ENCODE measurements at regions not wholly inside any gene's neighbourhood (a gene's known extent, or its start where the extent isn't known, plus 50 kb on each side); places are given as distances from the start of the nearest gene placed in this dataset.

DNA sequence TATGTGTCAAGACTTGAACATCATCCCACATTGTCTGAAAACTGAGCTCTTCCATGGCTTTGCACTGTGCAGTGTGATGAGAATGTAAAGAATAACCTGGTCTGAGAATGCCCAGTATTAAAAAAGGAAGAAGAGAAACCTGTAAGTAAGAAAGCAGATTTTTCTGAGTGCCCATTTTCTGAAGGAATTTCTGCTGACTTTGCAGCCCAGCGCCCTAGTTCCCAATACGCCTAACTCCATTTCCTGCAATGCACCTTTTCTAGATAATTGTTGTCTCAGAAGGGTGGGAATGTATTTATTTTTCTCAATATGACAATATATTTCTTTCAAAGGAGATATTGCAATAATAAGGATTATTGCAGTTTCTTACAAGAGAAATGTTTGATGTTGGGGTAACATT lies 231.5 kb downstream of the HAO1 start:
- no peak for DNase-seq

DNA sequence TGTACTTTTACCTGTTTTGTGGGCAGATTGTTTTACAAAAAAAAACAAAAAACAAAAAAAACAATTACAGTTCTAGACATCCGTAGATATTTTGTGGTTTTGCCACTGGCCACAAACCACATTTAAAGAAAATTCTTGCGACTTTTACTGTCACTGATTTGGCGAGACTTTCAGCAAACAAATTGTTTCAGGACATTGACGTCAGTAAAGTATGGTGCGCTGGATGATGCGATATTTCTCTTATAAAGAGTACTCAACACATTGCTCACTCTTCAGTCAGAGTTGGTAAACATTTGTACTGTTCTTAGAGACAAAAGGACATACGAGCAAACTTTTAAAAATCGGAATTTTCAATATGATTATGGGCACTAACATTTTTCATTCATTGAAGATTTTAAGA lies 229.8 kb downstream of the HAO1 start:
- DNase-seq: no peak

DNA sequence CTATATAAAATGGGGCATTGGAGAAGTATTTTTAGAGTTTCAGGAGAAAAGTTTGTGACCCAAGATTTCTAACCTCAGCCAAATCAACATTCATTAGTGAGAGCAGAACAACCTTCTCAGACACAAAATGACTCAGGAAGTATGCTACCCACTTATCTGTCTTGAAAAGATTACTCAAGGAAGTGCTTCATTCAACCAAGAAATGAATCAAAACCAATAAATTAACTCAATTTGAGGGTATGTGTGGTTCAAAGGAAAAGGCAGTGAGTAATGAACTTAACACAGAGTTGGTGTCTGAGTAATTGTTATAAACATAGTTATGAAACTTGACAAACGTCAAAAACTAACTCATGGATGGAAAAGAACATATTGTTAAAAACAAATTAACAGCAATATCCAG lies 227.6 kb downstream of the HAO1 start:
- no peak for DNase-seq

DNA sequence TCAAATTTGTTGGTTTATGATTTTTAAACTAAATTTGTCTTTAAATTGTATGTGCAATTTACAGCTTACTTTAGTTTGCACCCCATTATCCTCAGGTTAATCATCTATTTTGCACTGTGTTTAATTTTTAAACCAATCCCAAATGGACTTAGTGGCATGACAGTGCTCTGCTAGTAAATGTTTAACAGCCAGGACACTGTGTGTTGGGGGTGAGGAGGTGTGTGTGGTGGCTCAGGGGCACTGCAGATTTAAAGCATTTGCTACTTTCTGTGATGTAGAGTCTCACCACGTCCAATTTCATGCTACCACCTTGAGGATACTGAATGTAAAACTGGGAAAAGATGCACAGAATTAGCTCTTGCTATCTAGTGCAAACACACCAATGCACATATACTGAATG lies 225.7 kb downstream of the HAO1 start:
- no peak for DNase-seq

DNA sequence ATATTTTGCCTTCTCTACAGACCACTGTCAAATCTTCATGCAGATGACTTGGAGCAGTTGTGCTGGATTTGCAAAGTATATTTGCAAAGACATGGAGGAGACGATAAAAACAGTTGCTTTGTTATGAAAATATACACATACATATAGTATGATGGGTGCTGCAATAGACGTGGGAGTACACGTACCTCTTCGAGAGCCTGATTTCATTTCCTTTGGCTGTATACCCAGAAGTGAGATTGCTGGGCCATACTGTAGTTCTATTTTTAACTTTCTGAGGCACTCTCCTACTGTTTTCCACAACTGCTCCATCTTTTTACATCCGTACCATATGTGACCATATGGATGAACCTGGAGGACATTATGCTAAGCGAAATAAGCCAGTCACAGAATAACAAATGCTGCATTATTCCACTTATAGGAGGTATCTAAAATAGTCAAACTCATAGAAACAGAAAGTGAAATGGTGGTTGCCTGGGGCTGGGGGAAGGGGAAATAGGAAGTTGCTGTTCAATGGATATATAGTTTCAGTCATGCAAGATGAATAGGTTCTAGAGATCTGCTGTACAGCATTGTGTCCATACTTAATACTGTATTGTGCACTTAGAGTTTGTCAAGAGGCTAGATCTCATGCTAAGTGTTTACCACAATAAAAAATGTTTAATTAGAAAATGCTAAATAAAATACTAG lies 223.8 kb downstream of the HAO1 start:
- no peak for DNase-seq

DNA sequence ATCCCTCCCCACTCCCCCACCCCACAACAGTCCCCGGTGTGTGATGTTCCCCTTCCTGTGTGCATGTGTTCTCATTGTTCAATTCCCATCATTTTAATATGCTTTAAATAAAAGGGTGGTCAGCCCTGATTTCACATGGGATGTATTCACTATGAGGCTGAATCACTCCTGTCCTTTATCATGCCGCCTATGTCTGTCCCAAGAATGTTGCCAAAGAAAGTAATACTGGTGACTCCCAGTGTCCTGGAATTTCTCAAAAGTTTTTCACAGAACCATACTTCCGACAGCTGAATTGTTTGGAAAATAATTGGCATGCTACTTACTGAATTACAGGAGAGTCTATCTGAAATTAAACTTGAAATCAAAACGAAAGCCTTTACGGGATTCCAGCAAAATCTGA lies 217.7 kb downstream of the HAO1 start:
- DNase-seq: no peak

DNA sequence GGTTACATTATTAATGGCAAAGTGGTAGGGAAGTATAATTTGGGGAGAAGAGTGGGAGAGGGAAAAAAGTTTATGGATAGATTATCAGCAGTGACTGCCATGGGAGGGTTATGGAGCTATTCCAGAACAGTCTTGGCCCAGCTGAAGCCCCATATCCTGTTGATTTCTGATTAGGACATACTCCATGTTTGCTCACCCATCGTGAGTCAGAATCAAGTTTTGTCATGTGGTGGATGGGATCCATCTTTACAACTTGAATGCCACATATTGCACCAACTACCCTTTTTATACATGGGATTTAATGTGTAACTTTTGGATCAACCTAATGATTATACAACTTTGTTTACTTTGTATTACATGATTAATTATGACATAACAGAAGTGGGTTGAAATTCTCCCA lies 217.0 kb downstream of the HAO1 start:
- DNase-seq: no peak

DNA sequence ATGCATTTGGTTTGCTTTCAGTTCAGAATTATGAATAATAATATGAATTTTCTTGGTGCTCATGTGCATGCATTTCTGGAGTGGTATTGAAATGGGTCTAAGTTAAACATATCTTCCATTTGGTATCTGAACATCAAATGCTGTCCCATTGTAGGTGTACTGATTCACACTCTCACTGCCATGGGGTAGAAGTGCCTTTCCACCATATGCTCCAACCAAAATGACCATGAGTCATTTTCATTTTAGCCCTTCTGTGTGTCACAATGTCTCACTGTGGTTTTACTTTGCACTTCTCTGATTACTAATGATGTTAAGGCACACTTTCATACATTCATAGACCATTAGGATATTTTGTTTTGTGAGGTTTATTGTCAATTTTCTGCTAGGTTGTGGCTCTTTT lies 211.9 kb downstream of the HAO1 start:
- no peak for DNase-seq

DNA sequence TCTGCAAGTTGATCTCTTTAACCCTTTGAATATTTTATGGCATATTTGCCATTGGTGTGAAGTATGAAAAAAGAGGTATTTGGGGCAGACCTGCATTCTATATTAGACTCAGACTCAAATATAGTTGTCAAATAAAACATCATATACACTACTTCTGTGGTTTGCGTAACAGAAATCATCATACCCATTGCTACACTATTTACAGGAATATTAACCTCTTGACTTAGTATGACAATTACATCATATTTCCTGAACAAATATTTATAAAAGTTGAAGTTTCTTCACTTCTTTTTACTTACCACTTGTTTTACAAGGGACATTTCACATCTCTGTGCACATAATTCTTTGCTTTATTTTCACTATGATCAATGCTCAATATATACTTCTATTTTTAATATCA lies 206.0 kb downstream of the HAO1 start:
- no peak for DNase-seq

DNA sequence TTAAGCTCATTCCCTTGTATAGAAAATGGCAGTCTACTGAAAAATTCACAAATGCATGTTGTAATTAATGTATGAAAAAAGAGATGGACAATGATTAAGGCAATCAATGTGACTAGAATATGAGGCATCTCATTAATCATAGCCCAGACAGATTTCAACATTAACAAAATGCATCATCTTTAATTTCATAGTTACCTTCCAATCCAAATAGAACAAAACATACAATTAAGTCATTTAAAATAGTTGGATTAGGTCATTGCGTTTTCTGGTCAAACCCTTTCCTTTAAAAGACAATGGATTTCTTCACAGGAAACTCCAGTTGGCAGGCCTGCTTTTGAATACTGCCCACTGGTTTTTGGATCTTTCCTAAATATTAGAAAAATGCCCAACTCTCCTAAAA lies 203.9 kb downstream of the HAO1 start:
- no peak for DNase-seq

DNA sequence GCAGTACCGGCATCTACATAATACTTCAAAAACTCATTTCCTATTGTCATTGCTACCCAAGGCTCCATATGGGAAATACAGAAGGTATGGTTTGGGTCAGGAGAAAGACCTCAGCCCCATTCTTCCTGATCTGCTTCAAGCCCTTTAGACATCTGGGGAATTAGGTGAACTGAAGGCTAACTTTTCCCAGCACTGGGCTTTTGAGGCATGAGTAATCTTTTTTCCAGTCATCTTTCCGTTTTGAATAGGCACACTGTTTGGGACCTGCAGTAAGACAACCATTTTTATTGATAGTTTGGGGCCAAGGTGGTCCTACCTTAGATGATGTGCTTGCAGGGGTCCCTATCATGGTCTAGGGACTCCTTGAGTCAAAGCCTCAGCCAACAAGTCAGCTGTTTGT lies 198.4 kb downstream of the HAO1 start:
- DNase-seq: no peak

DNA sequence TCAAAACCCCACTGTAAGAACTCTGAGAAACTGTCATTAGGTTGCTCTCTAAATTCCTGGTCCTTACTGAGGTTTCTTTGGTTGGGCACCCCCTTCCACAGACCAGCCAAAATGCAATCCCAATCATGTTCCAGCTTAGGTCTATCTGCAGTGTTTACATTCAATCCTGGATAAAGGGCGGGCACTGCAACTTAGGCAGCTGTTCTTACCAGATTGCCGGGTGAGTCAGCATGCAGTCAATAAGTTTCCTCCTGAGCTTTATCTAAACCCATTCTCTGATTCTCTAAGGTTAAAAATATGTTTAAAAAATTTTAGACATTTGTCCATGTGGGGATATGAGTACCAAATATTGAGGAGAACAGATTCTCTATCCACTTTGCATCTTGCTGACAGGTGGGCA lies 197.8 kb downstream of the HAO1 start:
- DNase-seq: no peak

DNA sequence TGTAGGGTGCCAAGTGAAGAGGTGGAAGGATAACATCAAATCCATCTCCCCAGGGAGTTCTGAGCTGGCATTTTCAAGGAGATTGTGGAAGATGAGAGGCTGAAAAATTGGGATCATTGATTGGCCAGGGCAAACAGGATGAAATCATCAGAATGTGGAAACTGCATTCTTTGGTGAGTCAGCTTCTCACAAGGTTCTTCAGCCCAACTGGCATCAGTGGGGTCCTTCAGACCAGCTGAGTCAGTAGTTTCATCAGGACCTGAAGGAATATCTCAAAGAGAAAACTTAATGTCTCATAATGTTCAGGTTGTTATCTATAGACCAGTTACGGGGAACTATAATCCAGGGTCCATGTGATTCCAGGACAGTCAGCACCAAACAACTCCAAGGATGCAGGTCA lies 195.8 kb downstream of the HAO1 start:
- no peak for DNase-seq

DNA sequence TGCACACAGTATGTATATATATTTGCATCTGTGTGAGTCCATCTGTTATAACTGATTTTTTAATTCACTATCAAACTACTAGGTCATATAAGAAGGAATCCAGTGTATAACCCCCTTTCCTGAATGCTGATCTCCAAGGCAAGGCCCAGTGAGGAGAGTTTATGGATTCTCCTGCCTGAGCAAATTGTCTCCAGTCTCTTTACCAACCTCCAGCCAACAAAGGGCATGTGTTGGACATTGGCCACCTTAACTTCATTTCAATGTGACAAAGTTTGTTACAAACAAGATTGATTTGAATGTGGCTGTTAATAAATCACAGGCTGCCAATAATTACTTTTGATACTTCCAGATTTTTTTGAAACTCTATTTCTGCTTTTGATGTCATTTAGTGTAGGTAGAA lies 191.6 kb downstream of the HAO1 start:
- DNase-seq: no peak

DNA sequence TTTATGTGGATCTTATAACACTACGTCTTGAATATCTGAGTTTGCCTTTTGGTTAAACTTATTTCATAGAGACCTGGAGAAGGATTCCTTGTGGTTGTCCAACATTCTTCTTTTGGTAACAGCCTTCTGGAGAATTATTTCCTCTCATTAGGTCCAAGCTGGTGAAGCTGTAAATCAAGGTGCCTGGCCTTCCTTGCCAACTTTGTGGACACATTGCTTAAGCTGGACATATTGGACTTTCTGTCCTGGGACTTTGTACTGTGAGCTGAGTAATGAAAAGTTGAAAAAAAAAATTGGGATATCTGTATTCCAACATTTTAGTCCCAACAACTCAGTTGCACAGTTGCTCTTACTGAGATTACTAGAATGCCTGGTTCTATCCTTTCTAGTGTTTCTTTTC lies 186.2 kb downstream of the HAO1 start:
- no peak for DNase-seq

DNA sequence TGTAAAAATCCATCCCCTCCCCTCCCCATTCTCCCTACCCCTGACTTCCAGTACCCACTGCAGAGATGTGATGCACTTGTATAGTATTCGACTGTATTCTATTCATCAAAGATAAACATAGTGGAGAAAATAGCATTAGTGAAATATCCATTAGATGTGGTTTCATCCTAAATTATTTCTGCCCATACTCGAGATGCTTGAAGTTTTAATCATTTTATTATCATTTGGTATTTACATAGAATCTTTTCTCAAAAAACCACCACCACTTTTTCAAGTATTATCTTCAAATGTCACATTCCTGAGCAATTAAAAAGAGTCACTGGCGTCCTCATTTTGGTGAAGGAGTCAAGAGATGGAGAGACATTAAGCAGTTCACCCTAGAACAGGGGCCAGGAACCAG lies 181.9 kb downstream of the HAO1 start:
- no peak for DNase-seq

DNA sequence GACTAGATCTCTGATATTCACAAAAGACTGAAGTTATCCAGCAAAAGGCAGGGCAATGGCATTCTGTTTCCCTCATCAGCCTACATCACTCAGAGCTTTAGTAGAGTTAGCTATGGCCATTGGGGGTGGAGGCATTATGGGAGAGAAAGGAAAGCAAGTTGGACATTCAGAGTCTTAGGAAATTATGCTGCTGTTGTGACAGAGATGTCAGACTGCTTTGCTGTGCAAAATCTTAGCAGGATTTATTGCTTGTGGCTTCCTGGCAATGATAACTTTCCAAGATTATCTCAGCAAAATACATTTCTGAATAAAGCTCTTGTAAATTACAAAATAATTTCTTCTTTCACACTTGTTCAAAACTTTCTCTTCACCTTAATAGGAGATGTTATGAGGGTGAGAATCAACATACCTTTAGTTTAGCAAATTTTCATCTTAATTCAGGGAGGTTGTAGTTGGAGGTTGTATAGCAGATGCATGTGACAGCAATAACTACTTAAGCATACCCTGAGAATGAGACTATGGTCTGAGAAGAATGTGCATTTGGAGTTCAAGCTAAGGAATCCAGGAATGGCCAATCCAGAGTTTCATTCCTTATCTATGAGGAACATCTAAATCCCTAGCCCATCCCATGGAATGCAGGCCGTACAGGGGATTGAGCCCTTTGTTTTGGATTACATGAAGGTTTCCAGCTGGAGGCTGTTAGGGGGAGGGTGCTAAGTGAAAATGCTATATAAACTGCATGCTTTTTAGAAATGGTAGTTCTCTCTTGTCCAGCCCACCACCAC lies 179.8 kb downstream of the HAO1 start:
- DNase-seq: no peak

DNA sequence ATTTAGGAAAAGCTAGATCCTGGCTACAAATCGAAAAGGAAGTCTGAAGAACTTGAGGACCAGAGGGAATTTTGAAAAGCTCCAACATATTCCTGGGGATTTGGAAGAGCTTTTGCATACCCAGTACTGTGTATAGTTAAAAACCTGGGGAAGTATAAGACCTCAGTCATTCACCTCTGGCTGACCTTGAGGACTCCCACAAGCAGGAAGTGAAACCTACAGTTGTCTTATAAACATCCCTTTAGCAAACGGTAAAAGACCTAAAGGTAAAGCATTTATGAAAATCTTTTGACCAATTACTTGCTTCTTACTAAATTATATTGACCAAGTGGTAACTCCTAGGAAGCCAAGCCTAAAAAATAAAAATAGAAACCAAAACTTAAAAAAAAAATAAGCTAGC lies 175.0 kb downstream of the HAO1 start:
- no peak for DNase-seq

DNA sequence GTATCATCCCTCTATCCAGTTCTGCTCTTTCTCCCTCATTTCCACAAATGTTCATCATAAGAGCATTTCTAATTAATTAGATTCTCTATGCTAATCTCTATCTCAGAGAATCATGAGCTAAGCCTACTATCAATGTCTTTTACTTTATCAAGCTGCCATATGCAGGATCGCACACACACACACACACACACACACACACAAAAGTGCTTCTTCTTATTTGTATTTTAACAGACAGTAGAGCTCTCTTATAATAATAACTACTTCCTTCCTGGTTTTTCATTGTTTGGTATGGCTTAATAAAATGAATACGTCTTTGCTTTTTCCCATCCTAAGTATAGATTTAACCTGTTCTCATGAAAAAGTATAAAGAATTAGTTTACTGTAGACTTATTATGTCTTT lies 170.2 kb downstream of the HAO1 start:
- no peak for DNase-seq

DNA sequence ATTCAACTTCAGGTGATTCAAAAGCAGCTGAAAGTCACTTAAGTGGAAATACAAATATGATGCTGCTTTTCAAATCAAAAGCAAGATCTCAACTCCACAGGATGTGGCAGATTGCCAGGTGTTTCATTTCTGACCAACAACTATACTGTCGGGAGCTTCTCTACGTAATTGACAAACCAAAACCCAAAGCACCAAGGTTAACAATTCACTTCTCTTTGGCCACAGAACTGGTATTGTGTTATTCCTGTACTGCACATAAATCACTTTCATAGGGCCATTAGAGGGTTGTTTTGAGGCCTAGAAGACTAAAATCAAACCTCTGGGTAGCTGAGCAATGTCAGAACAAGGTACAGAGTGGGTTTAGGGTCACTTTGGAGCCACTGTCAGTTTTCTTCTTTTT lies 169.7 kb downstream of the HAO1 start:
- peak; percentile 6 for DNase-seq

DNA sequence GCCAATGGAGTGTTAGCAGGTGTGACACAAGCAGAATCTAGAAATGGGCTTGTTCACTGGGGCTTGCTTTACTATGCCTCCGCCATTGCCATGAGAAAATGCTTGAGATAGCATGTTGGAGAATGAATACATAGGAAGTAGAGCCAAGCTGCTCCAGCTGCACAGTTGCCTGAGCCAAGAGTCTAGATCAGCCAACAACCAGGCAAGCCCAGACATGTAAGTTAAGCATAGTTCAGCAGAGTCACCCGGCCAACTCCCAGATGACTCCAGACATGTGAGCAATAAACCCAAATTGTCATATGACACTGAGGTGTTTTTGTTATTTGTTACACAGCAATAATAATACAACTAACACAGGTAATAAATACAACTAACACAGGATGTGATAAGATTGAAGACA lies 167.9 kb downstream of the HAO1 start:
- peak; percentile 28 for DNase-seq

DNA sequence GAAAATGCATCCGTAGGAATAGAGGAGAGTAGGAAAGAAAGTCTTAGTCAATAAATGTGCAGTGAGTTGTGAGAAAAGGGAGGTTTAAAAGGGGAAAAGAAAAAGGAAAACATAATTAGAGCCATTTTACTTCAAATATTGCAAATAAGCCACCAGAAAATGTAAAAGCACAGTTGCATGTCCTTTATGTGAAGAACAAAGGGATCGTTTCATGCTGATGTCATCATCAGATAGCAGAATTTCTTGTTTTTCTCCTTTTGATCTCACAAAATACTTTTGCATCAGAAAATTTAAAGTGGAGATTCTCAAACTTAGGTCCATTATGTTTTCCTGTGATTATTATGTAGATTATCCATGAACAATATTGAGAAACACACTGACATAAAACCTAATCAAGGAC lies 166.7 kb downstream of the HAO1 start:
- no peak for DNase-seq

DNA sequence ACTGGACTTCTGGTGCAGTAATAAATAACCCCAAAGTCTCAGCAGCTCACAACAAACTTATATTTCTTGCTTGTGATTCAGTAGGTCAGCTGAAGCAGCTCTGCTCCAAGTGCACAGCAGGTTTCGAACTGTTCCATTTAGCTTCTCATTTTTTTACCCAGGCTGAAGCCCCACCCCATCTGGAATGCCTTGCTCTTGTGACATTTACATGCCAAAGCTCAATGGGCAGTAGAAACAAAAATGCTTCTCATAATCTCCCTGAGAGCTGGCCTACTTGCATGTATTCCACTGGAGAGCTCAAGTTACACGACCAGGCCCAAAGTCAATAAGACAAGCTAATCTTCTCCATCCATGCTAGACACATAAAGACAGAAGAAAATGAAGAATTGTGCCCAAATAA lies 165.2 kb downstream of the HAO1 start:
- DNase-seq: no peak

DNA sequence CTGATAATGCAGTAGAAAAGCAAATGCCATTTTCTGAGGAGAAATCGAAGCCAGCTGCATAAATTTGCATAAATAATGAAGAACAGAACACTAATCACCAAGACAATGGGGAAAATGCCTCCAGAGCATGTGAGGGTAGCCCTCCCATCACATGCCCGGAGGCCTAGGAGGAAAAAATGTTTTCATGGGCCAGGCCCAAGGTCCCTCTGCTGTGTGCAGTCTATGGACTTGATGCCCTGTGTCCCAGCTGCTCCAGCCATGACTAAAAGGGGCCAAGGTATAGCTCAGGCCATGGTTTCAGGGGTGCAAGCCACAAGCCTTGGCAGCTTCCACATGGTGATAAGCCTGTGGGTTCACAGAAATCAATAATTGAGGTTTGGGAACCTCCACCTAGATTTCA lies 164.1 kb downstream of the HAO1 start:
- DNase-seq: no peak
